MM.1S (cell line): ENCODE measurements at regions not wholly inside any gene's neighbourhood (a gene's known extent, or its start where the extent isn't known, plus 50 kb on each side); places are given as distances from the start of the nearest gene placed in this dataset.

Experiments
- EZH2 ChIP-seq: fragments of 300-600 bp; sonication (generic); optimal IDR thresholded peaks from 2 replicates; pipeline ENCODE3; 2017; ENCODE audit warnings: low read depth, mild to moderate bottlenecking, antibody characterized with exemption, low read length, mixed read lengths
- EZH2phosphoT487 ChIP-seq: fragments of 300-600 bp; sonication (generic); IDR thresholded peaks from 2 replicates; pipeline ENCODE4 v1.6.1; 2018; ENCODE audit warnings: antibody characterized with exemption, low read length
- TF ChIP-seq, protein P1 (sequence below): fragments of 300-600 bp; sonication (generic); IDR thresholded peaks from 2 replicates; pipeline ENCODE4 v1.5.1; 2016; ENCODE audit warnings: antibody characterized with exemption, low read length, mixed read lengths

DNA sequence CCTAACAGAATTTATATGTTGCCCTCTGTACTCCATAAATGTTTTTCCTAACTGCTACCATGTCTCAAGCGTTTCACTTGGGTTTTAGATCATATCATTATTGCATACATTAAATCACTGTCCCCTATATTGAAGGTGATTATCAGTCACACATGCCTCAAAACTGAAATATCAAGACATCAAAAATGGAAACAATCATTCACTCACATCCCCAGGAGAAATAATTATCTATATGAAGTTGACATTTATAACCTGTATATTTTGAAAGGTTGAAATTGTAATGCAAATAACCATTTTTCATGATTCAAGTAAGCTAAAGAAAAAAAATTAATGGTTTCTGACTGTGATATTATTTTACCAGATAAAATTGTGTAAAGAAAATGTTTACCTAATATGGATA lies 1695.0 kb downstream of the SLITRK1 start:
- TF ChIP-seq, protein P1, sequence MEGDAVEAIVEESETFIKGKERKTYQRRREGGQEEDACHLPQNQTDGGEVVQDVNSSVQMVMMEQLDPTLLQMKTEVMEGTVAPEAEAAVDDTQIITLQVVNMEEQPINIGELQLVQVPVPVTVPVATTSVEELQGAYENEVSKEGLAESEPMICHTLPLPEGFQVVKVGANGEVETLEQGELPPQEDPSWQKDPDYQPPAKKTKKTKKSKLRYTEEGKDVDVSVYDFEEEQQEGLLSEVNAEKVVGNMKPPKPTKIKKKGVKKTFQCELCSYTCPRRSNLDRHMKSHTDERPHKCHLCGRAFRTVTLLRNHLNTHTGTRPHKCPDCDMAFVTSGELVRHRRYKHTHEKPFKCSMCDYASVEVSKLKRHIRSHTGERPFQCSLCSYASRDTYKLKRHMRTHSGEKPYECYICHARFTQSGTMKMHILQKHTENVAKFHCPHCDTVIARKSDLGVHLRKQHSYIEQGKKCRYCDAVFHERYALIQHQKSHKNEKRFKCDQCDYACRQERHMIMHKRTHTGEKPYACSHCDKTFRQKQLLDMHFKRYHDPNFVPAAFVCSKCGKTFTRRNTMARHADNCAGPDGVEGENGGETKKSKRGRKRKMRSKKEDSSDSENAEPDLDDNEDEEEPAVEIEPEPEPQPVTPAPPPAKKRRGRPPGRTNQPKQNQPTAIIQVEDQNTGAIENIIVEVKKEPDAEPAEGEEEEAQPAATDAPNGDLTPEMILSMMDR = no peak
- TF ChIP-seq EZH2phosphoT487 (no peak), EZH2 (no peak)
